Stimulated activated CD4-positive, alpha-beta T cell treated with anti-CD3 and anti-CD28 coated beads, Interleukin-1b, Interleukin-23, amount 100 ng/mL, for 24 hours (primary cell): ENCODE measurements at regions not wholly inside any gene's neighbourhood (a gene's known extent, or its start where the extent isn't known, plus 50 kb on each side); places are given as distances from the start of the nearest gene placed in this dataset.

Experiments
- DNase-seq, 4 experiments: peaks; one replicate each; pipeline ENCODE4 v3.0.0-alpha.2; 2020; ENCODE audit warnings: low read depth in 4 of 4, low spot score in 1 of 4

DNA sequence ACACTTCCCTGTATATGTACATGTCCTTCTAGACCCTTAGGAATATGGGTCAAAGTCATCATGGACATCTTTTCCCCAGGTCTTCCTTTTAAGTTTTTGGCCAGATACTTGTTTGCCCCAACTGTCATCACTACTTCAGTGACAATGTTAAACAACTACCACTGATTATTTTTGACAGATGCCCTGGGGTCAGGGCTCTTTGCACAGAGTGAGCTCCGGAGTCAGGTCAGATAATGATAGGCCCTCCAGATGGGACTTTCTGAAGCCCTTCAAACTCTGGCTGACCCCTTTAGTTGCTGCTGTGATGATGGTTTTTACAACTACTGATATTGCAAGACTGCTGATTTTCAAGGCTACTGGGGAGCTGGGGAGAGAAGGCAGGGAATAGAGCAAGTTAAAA is 449.4 kb upstream of the HS6ST1 start:
- DNase-seq = no peak

DNA sequence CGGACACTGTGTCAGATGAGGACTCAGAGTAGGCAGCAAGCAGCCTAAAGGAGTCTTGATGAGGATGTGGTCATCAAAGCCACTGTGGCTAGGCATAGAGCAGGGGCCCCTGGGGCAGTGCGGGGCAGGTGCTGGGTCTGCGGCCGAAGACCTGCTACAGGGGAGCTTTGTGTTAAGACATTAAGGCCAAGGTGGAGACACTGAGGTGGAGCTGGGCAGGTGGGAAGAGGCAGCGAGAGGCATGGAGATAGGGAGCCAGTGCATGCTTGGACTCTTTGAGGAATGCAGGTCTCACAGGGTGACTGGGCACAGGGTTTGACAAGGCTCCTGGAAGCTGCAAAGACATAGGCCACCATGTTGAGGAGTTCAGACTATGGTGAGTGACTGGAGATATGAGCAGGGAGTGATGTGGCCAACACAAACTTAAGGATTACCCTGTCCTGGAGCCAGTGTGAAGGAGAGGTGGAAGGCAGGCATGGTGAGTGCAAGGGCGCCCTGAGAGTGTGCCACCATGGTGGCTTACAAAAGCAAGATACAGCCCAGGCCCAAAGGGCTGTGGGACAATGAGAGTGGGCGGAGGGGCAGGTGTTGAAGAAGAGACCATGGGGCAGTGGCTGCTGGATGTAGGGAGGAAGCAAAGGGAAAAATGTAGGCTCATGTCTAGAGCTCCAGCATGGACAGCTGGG is 450.9 kb upstream of the HS6ST1 start:
- DNase-seq = no peak

DNA sequence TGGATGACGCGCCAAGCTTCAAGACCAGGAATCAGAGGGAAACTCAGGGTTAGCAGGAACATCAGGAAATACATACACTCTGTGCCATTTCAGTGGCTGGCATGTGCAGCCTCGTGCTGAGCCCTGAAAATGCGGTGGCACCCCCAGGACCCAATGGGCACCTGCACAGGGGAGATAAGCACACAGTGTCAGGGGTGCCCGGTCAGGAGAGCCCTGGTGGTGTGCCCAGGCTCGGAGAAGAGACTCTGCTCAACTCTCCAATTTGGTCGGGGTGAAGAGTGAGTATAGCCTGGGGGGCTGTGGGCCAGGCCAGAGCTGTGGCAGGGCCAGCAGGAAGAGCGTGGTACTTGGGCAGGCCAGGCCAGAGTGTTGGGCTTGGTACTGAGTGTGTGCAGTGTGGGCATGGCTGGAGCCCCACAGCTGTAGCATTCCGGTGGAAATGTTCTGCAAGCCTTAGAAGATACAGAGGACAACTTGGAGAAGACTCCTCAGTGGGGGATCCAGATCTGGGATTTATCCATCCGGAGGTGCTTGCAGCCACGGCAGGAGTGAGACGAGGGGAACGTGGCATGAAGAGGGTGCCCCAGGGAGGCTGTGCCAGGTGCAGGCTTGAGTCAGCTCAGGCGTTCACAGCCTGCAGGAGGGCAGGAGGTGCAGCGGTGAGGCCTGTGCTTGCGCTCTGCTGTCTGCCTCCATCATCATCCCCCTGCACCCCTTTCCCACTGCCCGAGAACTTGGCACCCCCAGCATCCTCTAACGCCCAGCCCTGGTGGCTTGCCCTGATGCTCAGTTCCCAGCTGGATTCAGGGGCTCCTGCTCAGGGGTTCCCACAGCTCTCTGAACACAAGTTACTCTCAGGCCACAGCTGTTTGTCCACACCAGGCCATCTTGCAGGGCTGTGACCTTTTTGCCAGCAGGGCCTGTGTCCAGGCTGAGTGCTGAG is 451.7 kb upstream of the HS6ST1 start:
- no peak for DNase-seq

DNA sequence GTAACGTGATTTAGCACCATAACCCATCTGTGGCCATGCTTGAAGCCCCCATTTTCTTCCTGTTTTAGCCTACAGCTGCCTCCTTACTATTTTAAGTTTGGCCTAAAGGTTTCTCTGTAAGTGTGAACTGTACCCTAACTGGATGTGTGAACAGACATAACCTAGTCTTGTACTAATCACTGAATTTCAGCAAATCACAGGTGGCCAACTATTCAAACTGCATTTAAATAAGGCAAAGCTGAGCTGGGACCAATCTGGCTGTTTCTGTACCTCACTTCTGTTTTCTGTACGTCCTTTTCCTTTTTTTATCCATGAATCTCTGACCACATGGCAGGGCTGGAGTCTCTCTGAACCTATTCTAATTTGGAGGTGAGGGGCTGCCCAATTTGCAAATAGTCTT is 452.7 kb upstream of the HS6ST1 start:
- DNase-seq = no peak

DNA sequence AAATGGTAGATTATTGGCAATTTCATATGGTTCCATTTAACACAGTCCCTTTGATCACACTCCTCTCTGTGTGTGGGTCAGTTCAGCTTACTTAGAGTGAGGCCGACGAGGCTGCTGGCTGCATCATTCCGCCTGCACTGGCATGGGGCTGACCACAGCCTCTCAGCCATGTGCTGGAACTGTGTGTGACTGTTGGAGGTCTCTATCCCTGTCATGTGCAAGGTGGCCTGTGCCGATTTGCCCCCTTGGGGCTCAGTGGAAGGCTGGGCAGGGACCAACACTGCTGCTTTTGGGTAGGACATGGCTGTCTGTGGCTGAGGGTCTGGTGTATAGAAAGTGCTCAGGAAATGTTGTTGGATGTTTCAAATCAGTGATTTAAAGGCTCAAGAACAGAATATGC is 454.0 kb upstream of the HS6ST1 start:
- no peak for DNase-seq

DNA sequence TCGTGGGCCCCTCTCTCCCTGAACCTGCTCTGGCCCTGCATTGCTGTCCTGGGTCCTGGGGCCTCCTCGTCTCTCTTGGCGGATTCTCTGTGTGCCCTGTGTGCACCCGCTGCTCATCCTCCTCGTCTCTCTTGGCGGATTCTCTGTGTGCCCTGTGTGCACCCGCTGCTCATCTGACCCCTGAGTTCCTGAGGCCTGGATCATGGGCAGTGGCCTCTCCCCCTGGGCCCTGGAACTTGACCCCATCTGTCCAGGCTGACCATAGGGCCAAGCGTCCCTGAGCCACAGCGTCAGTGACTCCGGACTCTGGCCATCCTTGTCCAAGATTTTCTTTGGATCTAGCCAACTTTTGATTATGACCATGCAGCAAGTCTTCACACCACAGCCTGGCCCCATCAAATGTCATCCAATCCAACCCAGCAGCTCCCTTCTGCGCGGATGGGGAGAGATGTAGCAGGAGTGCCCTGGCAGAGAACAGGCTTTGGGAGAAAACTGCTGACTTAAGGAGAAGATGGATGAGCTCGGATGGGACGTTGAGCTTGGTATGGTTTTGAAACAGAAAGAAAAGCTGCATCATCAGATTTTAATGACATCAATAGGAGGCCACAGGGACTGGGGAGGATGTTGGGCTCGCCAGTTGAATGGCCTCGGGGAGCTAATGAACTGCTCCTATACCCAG is 455.1 kb upstream of the HS6ST1 start:
- DNase-seq = no peak

DNA sequence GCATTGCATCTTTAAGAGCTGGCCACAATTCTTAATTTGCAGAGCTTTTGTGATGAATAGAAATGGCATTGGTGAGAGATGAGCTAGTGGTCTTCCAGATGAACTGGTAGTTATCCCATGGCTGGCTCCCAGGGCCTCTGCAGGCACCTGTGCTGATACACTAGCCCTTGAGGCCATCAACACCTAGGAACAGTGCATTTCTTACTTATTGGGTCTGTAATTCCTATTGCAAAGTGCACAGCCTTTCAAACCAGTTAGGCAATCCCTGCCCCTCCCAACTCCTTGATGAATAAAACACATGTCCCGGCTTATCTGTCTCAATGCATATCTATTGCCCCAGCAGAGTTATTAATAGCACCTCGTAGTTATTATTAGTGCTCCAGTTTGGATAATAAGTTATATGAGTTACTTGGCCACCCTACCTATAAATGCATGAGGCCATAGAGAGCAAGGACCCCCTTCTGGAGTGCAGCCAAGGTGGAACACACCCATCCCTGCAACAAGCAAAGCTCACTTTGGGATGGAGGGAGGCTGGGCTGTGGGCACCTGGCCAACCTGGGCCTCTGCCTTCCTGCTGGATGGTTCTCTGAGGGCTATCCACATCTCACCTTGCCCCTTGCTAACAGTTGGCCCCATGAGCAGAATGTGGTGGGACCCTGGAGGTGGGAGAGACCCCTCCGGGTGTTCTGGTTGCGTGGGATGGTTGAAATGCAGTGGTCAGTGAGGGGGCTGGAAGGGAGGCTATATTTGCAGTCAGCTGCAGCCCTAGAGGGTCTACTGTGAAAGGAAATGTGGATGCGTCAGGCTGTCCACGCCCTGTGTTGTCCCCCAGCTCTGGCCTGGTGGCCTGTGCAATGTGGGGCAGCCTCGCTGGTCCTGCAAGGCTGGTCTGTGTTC is 455.9 kb upstream of the HS6ST1 start:
- no peak for DNase-seq

DNA sequence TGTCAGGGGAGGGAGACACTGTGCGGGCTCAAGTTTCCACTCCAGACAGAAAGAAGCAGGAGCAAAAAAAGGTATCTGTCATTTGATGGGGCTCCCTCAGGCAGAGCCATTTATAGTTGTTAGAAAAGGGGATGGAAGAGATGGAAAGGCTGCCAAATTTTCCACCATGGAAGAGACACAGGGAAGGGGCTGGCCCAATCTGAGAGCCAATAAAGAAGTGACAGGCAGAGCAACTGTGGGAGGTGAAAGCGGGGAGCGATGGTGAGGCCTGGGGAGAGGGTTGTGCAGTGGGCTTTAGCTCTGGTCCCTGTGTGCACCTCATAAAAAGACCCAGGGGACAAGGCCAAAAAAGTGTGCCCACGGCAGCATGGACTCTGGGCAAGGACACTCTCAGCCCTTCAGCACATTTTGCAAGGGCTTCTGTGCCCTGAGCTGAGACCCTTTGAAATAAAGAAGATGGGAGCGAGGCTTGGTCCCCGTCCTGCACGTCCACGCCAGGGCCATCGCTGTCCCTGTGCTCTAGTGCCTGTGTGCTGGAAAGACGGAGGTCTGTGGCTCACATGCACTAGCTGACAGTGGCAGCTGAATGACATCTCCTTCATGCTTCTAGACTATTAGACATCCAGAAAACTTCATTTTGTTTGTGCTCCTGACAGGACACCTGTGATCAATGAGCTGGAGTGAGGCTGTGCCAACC is 456.7 kb upstream of the HS6ST1 start:
- DNase-seq = no peak

DNA sequence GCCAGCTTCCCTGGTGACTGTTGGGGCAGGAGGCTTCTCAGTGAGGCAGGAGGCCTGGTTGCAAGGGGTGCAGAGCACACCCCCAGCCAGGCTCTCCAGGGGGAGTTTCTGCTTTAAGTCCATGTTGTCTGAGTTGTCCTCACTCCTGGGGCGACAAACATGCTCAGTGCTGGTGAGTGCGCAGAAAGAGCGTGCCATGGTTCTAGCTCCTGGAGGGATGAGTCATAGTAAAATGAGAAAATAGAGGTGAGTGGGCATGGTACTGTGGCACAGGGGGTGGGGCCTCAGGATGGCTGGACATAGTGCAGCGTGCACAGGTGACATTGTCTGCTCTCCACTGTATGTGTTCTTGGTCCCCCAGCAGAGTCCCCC is 457.2 kb upstream of the HS6ST1 start:
- no peak for DNase-seq

DNA sequence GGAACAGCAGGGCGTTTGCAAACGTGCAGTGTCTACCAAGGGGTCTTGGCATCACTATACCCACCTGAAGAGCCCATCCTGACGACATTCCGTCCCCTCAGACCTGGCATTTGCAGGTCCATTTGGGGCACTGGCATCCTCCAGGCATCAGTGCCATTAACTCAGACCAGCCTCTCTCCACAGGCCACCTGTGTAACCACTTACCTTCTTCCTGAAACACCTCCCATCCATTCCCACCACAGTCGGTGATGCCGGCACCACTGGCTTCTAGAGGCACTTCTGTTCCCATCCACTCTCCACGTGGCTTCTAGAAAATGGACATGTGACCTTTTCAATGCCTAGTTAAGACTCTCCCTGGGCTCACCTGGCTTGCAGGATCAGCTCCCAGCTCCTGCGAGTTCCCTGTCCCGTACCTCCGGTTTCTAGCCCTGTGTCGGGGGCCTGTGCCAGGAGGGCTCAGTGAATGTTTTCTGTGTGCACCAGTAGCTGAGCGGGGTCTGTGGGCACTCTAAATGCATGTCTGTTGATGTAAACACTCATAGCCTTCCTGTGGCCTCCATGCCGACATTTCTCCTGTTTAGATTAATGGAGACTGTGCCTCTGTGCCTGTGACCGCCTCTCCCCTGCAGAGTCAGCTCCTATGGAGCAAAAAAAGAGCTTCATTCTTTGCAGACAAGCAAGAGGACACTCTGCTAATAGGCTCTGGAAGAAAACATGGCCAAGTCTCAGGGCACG is 458.0 kb upstream of the HS6ST1 start:
- no peak for DNase-seq

DNA sequence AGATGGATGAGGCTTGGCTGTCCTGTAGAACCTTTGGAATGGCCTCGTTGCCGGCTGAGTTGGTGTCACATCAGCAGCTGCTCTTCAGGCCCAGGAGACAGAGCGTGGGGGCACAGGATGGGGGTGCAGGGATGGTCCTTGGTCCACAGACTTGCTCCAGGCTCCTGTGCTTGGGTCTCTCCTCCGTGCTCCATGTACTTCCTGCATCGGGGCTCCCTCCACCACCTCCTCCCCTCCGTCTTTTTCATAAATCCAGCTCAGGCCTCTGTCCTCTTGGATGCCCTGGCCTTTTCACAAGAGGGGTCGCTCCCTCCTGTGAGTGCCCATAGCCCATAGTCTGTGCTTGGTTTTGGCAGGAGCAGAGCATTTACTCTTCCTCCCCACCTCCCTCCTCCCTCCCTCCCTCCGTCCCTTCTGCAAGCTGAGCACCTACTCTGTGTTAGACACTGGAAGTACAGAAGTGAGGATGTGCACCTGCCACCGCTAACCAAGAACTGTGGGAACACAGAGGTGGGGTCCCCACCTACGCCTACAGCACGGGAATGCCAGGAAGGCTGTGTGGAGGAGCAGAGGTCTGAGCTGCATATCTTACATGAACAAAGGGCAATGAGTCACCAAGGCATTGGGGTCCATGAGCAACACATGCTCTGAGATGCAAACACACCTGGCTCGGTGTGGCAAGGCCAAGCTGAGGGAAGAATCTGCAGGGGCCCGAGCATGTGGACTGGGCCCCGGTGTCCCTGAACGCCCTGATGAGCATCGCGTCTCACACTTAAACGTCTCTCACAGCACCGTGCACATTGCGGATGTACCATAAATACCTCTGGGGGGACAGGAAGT is 458.7 kb upstream of the HS6ST1 start:
- no peak for DNase-seq

DNA sequence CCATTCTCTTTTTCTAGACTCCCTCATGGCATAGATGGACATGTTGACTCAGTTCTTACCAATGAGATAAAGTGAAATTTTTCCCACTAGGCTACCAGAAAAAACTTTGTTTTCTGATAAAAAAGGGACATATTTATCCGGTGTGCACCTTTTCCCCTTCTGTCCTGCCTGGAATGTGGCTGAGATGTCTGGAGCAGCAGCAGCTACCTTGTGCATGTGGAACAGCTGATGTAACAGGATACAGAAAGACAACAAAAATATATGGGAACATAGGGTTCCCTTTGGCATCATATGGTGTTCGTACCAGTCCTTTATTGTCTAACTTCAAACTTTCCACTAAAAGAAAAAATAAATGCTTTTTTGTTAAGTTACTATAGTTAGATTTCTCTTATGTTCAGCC is 460.2 kb upstream of the HS6ST1 start:
- DNase-seq = no peak

DNA sequence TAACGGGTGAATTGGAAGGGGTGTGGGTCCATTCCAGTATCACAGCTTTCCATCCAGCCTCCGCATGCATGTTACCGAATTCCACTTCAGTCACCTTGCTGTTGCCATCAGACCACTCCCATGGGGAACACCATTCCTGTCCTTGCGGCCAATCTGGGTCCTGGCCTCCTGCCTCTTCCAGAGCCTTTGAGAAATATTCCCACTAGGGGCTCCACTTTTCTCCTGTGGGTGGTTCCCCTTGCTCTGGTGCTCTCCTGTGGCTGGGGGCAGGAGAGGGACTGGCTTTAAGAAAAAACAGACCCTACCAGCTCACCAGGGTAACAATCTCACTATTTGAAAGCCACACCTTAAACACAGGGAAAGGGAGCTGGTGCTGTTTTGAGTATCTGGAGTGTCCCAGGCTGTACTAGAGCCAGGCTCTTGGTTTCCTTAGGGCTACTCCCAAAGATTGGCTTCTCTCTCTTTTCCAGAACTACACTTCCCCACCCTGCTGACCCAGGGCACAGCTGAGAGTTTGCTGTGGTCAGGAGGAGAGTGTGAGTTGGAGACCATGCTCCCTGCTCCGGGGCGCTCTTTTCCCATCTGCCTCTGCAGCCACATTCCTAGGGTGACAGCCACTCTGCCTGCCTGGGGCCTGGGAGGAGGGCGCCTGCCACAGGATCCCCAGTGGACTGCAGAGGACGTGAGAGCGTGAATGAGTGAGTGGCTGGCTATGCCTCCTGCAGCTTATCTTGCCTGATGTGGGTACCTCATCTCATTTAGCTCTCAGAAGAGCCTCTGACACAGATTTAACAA is 460.8 kb upstream of the HS6ST1 start:
- DNase-seq = no peak

DNA sequence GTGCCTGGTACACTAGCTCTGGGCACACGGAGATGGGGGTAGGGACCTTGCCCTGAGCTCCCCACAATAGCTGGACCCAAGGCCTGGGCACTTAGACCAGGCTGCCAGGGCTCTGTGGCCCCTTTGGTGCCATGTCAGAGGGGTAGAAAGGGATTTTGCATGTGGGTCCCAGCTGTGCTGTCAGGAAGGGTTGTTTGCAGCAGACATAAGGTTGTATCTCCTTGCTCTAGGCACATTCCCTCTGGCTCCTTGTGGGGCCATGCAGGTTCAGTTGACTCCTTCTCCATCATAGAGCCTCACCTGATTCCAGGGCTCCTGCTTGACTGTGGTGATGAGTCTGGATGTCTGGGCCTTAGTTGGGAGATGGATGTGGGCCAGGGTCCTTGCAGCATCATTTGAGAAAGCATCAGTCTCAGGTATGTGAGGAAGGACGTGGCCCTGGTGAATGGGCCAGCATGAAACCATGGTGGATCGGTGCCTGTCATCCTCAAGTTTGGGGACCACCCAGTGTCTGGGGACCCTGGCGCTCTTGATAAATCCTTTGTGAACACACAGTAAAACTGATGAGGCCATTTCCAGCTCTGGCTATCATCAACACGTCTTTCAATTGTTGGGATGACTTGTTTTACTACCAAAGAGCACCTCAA is 461.9 kb upstream of the HS6ST1 start:
- no peak for DNase-seq

DNA sequence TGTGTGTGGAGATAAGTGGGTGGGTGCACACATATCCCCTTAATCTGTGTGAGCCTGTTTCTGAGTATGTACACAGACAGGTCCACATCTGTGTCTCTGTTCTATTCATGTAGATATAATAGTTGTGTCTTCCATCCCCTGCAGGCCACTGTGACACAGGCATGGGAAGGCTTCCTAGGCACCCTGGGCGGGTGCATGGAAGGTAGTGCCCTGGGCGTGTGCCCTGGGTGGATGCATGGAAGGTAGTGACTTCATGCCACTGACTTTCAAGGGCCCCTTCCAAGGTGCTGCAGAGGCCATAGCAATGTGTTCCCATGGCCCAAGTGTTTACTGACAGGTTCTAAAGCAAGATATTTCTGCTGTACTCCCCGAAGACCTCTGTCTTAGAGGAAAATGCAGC is 462.5 kb upstream of the HS6ST1 start:
- no peak for DNase-seq

DNA sequence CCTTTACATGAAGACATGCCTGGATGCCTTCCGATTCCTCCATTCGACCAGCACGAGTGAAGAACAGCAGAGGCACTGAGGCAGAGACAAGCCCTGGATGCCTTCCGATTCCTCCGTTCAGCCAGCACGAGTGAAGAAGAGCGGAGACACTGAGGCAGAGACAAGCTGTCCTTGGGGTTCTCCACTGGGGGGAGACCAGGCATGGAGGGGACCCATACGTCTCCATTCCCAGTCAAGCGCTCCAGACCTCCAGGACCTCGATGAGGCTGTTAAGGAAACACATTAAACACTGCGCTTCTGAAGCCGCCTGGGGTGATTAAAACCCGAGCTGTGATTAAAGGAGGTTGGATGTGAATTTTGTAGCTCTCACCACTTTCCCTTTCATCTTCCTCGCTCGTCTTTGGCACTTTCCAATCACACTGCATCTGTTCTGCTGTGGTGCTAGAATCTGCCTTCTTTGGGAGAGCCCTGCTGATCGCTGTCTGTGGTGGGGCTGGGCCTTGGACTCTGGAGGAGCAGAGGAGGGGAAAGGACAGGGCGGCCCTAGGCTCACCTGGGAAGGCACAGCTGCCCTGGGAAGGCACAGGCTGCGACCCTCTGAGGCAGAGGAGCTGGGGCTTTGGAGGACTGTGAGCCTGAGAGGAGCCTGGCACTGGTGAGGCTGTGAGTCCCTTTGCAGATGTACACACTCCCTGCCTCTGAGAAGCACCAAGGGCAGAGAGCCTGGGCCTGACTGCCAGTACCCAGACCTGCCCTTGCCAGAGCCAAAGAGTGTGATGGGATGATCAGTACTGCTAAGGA is 463.1 kb upstream of the HS6ST1 start:
- DNase-seq = no peak
